ENCODE measurements at regions not wholly inside any gene's neighbourhood (a gene's known extent, or its start where the extent isn't known, plus 50 kb on each side); places are given as distances from the start of the nearest gene placed in this dataset.

- Histone ChIP-seq H3K4me1 (ENCODE audit: control insufficient read depth in 2 of 3, insufficient read depth in 2 of 3, low read depth in 1 of 3, low read length in 3 of 3) (no peaks in the 10 kb centered on the region), H3K36me3 (ENCODE audit: control insufficient read depth in 2 of 3, insufficient read depth in 3 of 3, low read length in 3 of 3) (no peaks in the 10 kb centered on the region), H3K9me3 (ENCODE audit: control insufficient read depth in 2 of 3, insufficient read depth in 1 of 3, low read length in 3 of 3) (no peaks in the 10 kb centered on the region), H3K9ac (ENCODE audit: low read length in 3 of 3) (no peak overlapping the region), H3K27ac (ENCODE audit: low read depth in 2 of 2, low read length in 2 of 2) (no peak overlapping the region), H3K27me3 (ENCODE audit: control insufficient read depth, insufficient read depth, low read length) (no peaks in the 10 kb centered on the region), H3K4me3 (ENCODE audit: low read length in 3 of 3) (no peak overlapping the region)
- DNase-seq (no peak), FAIRE-seq (no peak)
- intact Hi-C loops (cut with DNase I) = no loop called here
- TF ChIP-seq CTCF (IDR thresholded peaks at IDR 0.05; ENCODE audit: borderline replicate concordance, extremely low read depth, insufficient read depth) = no peak
These were observed 75.6 kb upstream of the WSCD2 start for GRCh38 chr12:108053512-108053911.

GRCh38 chr12:108054496-108054895 is 74.6 kb upstream of the WSCD2 start:
- no peaks in the 10 kb centered on the region for H3K27me3 ChIP-seq (ENCODE audit: control insufficient read depth, insufficient read depth, low read length)
- no peaks in the 10 kb centered on the region for H3K9me3 ChIP-seq (ENCODE audit: control insufficient read depth in 2 of 3, insufficient read depth in 1 of 3, low read length in 3 of 3)
- no peak for DNase-seq
- FAIRE-seq = no peak
- TF ChIP-seq CTCF (IDR thresholded peaks at IDR 0.05; ENCODE audit: borderline replicate concordance, extremely low read depth, insufficient read depth) = no peak
- no peaks in the 10 kb centered on the region for H3K4me1 ChIP-seq (ENCODE audit: control insufficient read depth in 2 of 3, insufficient read depth in 2 of 3, low read depth in 1 of 3, low read length in 3 of 3)
- H3K36me3 ChIP-seq (ENCODE audit: control insufficient read depth in 2 of 3, insufficient read depth in 3 of 3, low read length in 3 of 3) = no peaks in the 10 kb centered on the region
- no peak overlapping the region for H3K9ac ChIP-seq (ENCODE audit: low read length in 3 of 3)
- no peak overlapping the region for H3K27ac ChIP-seq (ENCODE audit: low read depth in 2 of 2, low read length in 2 of 2)
- no peak overlapping the region for H3K4me3 ChIP-seq (ENCODE audit: low read length in 3 of 3)
- intact Hi-C loops (cut with DNase I) = no loop called here

- no peaks in the 10 kb centered on the region for H3K9me3 ChIP-seq (ENCODE audit: control insufficient read depth in 2 of 3, insufficient read depth in 1 of 3, low read length in 3 of 3)
- no peak overlapping the region for H3K4me3 ChIP-seq (ENCODE audit: low read length in 3 of 3)
- DNase-seq (no peak), FAIRE-seq (no peak)
- no peak overlapping the region for H3K27ac ChIP-seq (ENCODE audit: low read depth in 2 of 2, low read length in 2 of 2)
- no peak overlapping the region for H3K9ac ChIP-seq (ENCODE audit: low read length in 3 of 3)
- intact Hi-C loops (cut with DNase I) = no loop called here
- no peak for TF ChIP-seq CTCF (IDR thresholded peaks at IDR 0.05; ENCODE audit: borderline replicate concordance, extremely low read depth, insufficient read depth)
- no peaks in the 10 kb centered on the region for H3K36me3 ChIP-seq (ENCODE audit: control insufficient read depth in 2 of 3, insufficient read depth in 3 of 3, low read length in 3 of 3)
- no peaks in the 10 kb centered on the region for H3K27me3 ChIP-seq (ENCODE audit: control insufficient read depth, insufficient read depth, low read length)
- H3K4me1 ChIP-seq (ENCODE audit: control insufficient read depth in 2 of 3, insufficient read depth in 2 of 3, low read depth in 1 of 3, low read length in 3 of 3) = no peaks in the 10 kb centered on the region
These were observed 73.9 kb upstream of the WSCD2 start for GRCh38 chr12:108055141-108055540.

- H3K27me3 ChIP-seq (ENCODE audit: control insufficient read depth, insufficient read depth, low read length) = no peaks in the 10 kb centered on the region
- no peak for FAIRE-seq
- intact Hi-C loops (cut with DNase I) = no loop called here
- TF ChIP-seq CTCF (IDR thresholded peaks at IDR 0.05; ENCODE audit: borderline replicate concordance, extremely low read depth, insufficient read depth) = no peak
- no peaks in the 10 kb centered on the region for H3K4me1 ChIP-seq (ENCODE audit: control insufficient read depth in 2 of 3, insufficient read depth in 2 of 3, low read depth in 1 of 3, low read length in 3 of 3)
- H3K9me3 ChIP-seq (ENCODE audit: control insufficient read depth in 2 of 3, insufficient read depth in 1 of 3, low read length in 3 of 3) = no peaks in the 10 kb centered on the region
- H3K4me3 ChIP-seq (ENCODE audit: low read length in 3 of 3) = no peak overlapping the region
- no peak overlapping the region for H3K9ac ChIP-seq (ENCODE audit: low read length in 3 of 3)
- DNase-seq = no peak
- no peaks in the 10 kb centered on the region for H3K36me3 ChIP-seq (ENCODE audit: control insufficient read depth in 2 of 3, insufficient read depth in 3 of 3, low read length in 3 of 3)
- H3K27ac ChIP-seq (ENCODE audit: low read depth in 2 of 2, low read length in 2 of 2) = no peak overlapping the region
These were observed 69.0 kb upstream of the WSCD2 start for GRCh38 chr12:108060067-108060466.

All from kidney (tissue), 13 donors.